Left hindlimb (tissue), 1 donor: ENCODE measurements at regions not wholly inside any gene's neighbourhood (a gene's known extent, or its start where the extent isn't known, plus 50 kb on each side); places are given as distances from the start of the nearest gene placed in this dataset.

Experiments used
- DNase-seq: peaks from one replicate; pipeline ENCODE4 v3.0.0-alpha.2; 2018

DNA sequence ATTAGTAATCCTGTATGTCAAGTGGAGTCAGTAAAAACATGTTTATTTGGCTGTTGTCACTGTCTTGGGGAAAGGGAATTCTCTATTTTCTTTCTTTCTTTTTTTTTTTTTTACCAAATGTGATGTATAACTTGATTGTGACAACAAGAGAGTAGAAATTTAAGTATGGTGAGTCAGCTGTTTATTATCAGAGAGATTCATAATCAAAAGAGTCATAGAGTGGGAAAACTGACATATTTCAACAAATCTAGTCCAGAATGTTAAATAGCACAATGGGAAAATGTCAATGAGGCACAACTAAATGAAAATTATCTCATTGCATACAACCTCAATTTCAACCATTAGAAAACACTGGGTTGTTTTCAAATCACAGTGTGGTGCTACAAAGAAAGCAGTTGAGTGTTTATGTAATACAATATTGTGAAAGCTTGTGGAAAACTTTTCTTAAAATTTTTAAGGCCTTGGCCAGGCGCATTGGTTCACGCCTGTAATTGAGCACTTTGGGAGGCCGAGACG lies 111.9 kb upstream of the DTNA start:
- DNase-seq, result no peak

DNA sequence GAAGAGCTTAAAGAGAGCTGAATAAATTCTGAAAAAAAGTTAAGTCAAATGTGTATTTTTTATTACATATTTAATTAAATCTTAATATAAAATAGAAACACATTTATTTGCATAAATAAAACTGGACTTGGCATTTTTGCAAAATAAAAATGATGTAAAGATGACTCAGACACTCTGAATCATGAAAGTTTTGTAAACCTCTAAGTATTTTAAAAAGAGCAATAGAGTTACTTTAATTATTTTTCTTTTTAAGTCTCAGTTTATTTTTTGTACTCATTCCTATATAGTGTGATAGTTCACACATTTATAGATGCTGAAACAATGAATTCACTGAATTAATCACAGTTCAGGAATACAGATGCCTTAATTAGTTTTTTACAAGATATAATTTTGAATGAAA lies 109.9 kb upstream of the DTNA start:
- DNase-seq, result no peak

GRCh38 chr18:34600874-34601656 lies 109.0 kb upstream of the DTNA start:
- DNase-seq, result no peak

DNA sequence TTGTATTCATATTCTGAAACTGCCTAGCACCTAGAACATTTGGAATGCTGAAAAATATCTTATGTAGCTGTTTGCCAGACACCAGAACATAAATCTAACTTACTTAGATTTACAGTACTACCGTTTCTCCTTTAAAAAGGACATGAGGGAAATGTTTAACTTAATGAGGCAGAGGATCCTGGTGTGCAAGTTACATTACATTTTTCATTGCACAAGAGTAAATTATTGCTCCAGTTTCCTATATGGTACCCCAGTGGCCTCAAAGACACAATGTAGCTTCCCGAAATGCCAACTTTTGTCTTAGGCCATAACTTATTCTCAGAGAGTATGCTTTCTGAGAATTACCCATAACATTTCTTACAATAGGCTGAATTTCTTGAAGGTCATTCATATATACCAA lies 105.5 kb upstream of the DTNA start:
- no peak for DNase-seq

- no peak for DNase-seq
Observed at GRCh38 chr18:34606851-34607250, 103.2 kb upstream of the DTNA start.

DNA sequence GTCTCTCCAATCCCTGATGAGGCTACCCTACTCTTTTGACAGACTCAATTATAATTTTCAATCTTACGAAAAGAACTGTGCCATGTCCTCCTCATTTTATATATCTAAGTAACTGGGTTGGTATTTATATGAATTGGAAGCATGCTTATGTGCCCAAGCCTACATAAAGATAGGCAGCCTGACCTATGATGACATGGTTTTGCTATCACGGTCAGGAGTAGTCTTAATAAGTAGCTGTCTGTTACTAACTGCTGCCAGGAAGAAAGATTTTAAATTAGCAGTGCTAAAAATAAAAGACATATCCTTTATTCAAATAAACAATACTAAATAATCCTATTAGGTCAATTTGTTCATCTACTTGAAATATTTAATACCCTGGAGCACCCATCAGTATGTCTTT lies 102.0 kb upstream of the DTNA start:
- no peak for DNase-seq

DNA sequence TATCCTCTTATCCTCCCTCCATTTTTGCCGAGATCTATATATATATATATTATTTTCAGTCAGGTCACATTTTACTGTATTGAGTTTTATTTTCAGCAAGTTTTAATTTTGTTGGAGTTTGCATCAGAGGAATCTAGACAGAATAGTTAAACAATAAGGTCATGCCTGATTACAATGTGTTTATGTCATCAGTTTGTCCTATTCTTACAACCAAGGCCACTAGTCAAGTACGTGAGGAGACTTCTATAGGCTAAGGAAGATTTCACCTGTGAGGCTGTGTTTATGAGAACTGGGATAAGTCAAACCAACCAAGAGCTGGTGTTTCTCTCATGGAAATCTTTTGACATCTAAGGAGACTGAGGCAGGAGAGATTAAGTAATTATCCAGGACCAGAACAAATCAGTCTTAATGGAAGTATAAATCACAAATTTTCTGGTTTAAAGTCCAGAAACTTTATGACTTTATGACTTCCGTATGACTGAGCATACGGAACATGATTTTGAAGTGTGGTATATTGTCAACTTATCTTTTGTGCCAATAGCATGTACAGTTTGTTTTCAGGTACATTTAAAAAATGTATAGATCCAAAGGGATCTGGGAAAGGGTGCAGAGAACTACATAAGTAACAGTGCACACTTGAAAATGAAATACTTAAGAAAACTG lies 100.0 kb upstream of the DTNA start:
- no peak for DNase-seq

DNA sequence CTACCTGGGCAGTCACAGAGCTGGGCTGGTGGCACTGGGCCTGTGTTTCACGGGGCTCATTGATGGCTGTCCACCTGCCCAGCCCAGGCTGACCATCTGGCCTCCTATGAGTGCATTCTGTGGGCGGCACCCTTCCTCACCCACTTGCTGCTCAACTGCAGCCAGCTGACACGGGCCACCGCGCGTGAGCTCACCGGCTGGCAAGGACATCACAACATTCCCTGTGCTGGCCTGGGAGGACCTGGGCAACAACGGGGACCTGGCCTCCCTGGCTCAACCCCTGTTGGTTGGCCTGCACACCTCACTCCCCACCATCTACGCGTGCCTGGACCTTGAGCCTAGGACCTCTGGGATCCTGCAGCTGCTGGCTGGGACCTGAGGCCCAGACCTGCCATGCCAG lies 98.2 kb upstream of the DTNA start:
- no peak for DNase-seq

DNA sequence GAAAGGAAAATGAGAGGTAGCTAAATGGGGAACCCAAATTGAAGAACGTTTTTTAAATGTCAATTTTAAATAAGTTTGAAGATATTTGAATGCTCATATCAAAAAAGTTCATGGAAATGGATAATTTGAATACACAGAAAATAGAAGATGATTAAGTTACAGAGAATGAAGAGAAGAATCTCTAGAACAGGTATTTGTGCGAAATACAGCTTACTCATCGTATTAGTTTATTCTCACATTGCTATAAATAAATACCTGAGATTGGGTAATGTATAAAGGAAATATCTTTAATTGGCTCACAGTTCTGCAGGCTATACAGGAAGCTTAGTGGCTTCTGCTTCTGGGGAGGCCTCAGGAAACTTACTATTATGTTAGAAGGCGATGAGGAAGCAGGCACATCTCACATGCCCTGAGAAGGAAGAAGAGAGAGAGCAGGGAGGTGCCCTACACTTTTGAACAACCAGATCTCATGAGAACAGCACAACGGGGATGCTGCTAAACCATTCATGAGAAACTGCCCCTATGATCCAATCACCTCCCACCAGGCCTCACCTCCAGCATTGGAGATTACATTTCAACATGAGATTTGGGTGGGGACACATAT lies 89.7 kb upstream of the DTNA start:
- DNase-seq, result no peak

DNA sequence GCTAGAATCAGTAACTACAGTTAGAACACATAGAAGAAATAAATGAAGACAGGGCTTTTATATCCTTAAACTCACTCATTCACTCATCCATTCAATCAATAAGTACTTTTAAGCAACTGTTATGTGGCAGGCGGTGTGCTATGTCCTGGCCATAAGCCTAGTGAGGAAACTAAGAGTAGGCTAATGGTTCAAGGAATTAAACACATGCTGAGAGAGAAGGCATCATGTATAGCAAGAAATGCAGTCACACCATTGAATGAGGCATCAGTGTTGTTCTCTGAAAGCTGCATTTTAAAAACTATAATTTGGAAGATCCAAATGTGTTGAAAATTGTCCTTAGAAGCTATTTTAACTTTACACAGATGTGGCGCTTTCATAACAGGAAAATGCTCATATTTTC lies 86.5 kb upstream of the DTNA start:
- DNase-seq, result no peak

- no peak for DNase-seq
Observed at GRCh38 chr18:34624551-34624950, 85.5 kb upstream of the DTNA start.

GRCh38 chr18:34626404-34627136 lies 83.5 kb upstream of the DTNA start:
- no peak for DNase-seq

DNA sequence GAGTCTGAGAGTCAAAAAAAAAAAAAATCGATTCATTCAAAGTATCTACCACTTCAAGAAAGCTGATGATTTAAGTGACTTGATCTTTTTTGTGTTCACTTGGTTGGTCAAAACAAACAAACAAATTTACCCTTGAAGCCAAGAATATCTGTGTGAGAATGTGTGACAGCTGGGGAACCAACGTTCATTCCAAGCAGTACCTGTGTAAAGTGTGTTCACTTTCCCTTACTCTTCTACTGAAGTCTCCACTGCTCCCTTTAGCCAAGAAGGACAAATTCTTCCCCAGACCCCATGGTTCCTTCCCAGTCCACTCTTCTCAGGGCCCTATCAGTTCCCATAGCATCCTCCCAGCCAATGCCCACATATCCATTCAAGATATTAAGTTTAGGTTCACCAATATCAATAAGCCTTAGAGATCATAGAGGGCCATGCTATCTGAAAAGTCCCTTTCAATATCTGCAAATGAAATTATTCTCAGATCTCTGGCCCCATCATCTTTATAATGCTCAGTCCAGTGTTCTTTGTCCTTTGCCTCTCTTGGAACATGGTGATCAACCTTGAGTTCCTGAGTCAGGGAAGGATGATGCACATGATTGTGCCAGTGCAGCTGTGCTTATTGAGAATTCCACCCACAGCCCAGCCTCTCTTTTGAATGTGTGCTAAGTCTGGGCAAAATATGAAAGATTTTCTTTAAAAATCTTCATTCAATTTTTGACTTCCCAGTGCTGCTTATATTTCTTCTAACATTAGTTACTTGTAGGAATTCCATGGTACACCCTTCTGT lies 82.8 kb upstream of the DTNA start:
- DNase-seq, result no peak

GRCh38 chr18:34631093-34631966 lies 78.8 kb upstream of the DTNA start:
- DNase-seq, result no peak

DNA sequence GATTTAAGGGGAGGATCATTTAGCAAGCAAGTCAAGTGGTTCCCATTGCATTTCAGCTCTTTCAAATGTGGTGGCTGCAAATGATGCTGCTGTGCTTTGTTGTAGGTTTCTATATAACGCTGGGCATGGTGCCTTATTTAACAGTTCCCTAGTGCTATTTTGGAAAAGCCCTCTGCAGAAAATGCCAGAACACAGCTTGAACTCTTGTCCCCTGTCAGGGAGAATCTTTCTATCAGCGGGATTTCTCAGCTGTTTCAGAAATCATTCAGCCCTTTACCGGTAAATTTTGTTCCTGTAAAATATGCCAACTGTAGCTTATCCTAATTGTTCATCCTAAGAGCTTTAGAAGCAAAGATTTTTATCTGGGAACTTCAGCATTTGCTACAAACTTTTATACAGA lies 77.8 kb upstream of the DTNA start:
- DNase-seq, result no peak

GRCh38 chr18:34633368-34633767 lies 76.7 kb upstream of the DTNA start:
- no peak for DNase-seq

- DNase-seq, result no peak
Observed at GRCh38 chr18:34637094-34637801, 72.8 kb upstream of the DTNA start.

GRCh38 chr18:34639687-34640086 lies 70.4 kb upstream of the DTNA start:
- no peak for DNase-seq

GRCh38 chr18:34640276-34640675 lies 69.8 kb upstream of the DTNA start:
- no peak for DNase-seq

- no peak for DNase-seq
Observed at GRCh38 chr18:34643989-34644388, 66.1 kb upstream of the DTNA start.

DNA sequence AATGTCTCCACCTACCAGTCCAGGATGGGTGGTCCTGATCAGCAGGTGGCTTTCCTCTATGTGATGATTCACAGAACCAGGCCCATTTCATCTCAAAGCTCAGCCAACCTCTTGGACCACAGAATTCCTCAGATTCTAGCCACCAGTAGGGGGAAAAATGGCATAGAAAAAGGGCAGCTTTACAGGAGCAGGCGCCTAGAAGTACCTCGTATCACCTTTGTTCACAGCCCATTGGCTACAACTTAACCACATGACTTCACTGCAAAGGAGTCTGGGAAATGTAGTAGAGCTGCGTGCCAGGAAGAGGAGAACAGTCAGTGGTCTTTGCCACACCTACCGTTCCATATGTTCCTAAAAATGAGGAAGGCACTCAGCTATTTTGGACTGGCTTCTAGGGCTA lies 62.8 kb upstream of the DTNA start:
- DNase-seq, result no peak
